ENCODE measurements at regions not wholly inside any gene's neighbourhood (a gene's known extent, or its start where the extent isn't known, plus 50 kb on each side); places are given as distances from the start of the nearest gene placed in this dataset.

DNA sequence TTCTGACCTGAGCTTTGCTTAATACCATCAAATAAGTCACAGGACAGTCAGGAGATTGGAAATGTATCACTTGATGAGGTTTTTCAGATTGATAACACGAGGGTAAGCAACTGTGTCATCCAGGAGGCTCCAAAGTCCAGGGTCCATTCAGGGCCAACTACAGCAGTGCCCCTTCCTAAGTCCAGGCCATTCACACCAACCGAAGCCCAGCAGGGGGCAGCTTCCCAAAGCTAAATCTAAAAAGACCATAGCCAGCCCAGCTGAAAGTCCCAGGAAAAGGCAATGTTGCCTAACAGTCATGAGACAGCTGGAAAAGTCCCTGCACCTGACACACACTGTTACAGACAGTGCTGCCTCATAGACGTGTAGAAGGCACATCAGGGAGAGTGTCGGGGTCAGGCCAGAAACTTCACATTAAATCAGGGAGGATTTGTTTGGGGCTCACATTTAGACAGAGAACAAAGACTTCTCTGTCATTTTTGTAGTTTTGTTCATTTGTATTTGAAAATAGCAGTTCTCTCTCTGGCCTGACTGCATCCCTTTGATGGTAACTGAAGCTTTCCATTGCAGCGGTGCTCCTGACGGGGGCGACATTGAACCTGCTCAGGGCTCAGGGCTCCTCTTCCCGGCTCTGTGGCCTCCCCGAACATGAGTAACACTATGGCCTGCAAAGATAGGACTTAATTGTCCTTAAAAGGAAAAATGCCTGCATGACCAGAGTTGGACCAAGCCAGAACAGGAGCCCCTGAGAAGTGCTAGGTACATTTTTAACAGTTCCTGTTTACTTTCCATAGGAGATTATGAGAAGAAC, 200.4 kb downstream of the NRIP1 start:
- TF ChIP-seq POLR2AphosphoS5 (IDR thresholded peaks at IDR 0.05; ENCODE audit: low read depth, low read length): no peak
- TF ChIP-seq, protein P1, sequence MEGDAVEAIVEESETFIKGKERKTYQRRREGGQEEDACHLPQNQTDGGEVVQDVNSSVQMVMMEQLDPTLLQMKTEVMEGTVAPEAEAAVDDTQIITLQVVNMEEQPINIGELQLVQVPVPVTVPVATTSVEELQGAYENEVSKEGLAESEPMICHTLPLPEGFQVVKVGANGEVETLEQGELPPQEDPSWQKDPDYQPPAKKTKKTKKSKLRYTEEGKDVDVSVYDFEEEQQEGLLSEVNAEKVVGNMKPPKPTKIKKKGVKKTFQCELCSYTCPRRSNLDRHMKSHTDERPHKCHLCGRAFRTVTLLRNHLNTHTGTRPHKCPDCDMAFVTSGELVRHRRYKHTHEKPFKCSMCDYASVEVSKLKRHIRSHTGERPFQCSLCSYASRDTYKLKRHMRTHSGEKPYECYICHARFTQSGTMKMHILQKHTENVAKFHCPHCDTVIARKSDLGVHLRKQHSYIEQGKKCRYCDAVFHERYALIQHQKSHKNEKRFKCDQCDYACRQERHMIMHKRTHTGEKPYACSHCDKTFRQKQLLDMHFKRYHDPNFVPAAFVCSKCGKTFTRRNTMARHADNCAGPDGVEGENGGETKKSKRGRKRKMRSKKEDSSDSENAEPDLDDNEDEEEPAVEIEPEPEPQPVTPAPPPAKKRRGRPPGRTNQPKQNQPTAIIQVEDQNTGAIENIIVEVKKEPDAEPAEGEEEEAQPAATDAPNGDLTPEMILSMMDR (IDR thresholded peaks at IDR 0.05): peak; percentile 49

All from SK-N-SH (cell line).